Sigmoid colon (tissue), 4 donors: ENCODE measurements at regions not wholly inside any gene's neighbourhood (a gene's known extent, or its start where the extent isn't known, plus 50 kb on each side); places are given as distances from the start of the nearest gene placed in this dataset.

Experiments
- CTCF ChIP-seq, 4 experiments: fragments of 450-650 bp in 3 of 4; fragments of 200-600 bp in 1 of 4; IDR thresholded peaks; one replicate each; pipeline ENCODE4 v1.5.1; 2016 to 2019; ENCODE audit warnings: antibody characterized with exemption in 4 of 4, mild to moderate bottlenecking in 3 of 4, moderate library complexity in 2 of 4
- EP300 ChIP-seq, 4 donors: sonication (generic); formaldehyde crosslinking; IDR thresholded peaks; one replicate each; pipeline ENCODE4 v1.6.1; 2017; ENCODE audit warnings: antibody characterized with exemption in 4 of 4
- POLR2A ChIP-seq, 2 donors: fragments of 450-650 bp; IDR thresholded peaks; one replicate each; pipeline ENCODE4 v1.6.1; 2016; ENCODE audit warnings: antibody characterized with exemption in 2 of 2, mild to moderate bottlenecking in 2 of 2, moderate library complexity in 2 of 2
- POLR2AphosphoS5 ChIP-seq, 4 donors: sonication (generic); formaldehyde crosslinking; IDR thresholded peaks; one replicate each; pipeline ENCODE4 v1.6.1; 2017; ENCODE audit warnings: antibody characterized with exemption in 4 of 4

- no peak for TF ChIP-seq CTCF (IDR thresholded peaks at IDR 0.05)
- TF ChIP-seq POLR2A (IDR thresholded peaks at IDR 0.05) = no peak
- TF ChIP-seq EP300 (IDR thresholded peaks at IDR 0.05) = no peak
- TF ChIP-seq POLR2AphosphoS5 (IDR thresholded peaks at IDR 0.05) = no peak
Observed at GRCh38 chr6:12535586-12536314, 180.8 kb upstream of the PHACTR1 start.
